ENCODE measurements at regions not wholly inside any gene's neighbourhood (a gene's known extent, or its start where the extent isn't known, plus 50 kb on each side); places are given as distances from the start of the nearest gene placed in this dataset.

- TF ChIP-seq, protein P1, sequence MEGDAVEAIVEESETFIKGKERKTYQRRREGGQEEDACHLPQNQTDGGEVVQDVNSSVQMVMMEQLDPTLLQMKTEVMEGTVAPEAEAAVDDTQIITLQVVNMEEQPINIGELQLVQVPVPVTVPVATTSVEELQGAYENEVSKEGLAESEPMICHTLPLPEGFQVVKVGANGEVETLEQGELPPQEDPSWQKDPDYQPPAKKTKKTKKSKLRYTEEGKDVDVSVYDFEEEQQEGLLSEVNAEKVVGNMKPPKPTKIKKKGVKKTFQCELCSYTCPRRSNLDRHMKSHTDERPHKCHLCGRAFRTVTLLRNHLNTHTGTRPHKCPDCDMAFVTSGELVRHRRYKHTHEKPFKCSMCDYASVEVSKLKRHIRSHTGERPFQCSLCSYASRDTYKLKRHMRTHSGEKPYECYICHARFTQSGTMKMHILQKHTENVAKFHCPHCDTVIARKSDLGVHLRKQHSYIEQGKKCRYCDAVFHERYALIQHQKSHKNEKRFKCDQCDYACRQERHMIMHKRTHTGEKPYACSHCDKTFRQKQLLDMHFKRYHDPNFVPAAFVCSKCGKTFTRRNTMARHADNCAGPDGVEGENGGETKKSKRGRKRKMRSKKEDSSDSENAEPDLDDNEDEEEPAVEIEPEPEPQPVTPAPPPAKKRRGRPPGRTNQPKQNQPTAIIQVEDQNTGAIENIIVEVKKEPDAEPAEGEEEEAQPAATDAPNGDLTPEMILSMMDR (IDR thresholded peaks at IDR 0.05): no peak
- TF ChIP-seq REST (IDR thresholded peaks at IDR 0.05) (no peak), EHMT2 (IDR thresholded peaks at IDR 0.05; ENCODE audit: low read depth) (no peak), EP300 (IDR thresholded peaks at IDR 0.05) (no peak), FOXS1 (CRISPR knock-in tag; IDR thresholded peaks at IDR 0.05) (no peak), RAD21 (conservative IDR thresholded peaks at IDR 0.05 in 1 of 2, IDR thresholded peaks at IDR 0.05 in 1 of 2) (no peak)
- TF ChIP-seq, protein P2, sequence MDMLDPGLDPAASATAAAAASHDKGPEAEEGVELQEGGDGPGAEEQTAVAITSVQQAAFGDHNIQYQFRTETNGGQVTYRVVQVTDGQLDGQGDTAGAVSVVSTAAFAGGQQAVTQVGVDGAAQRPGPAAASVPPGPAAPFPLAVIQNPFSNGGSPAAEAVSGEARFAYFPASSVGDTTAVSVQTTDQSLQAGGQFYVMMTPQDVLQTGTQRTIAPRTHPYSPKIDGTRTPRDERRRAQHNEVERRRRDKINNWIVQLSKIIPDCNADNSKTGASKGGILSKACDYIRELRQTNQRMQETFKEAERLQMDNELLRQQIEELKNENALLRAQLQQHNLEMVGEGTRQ (IDR thresholded peaks at IDR 0.05): no peak
Observed at GRCh38 chr1:102296116-102296515, 299.4 kb upstream of the OLFM3 start.
